NCI-H748 (cell line): ENCODE measurements at regions not wholly inside any gene's neighbourhood (a gene's known extent, or its start where the extent isn't known, plus 50 kb on each side); places are given as distances from the start of the nearest gene placed in this dataset.
"Not testable (repeated sequence)": the region's sequence is repeated elsewhere in the genome, so short reads cannot be mapped to it uniquely, and the experiment has no call there.

Source experiments
- DNase-seq: peaks from one replicate; lab custom pipeline; 2025; ENCODE audit not compliant: unreplicated experiment; lab: John Stamatoyannopoulos, UW

- DNase-seq, result no peak
Measured at GRCh38 chr1:95517506-95517905, 283.5 kb downstream of the RWDD3 start.

GRCh38 chr1:95518310-95518709 lies 284.3 kb downstream of the RWDD3 start:
- DNase-seq, result no peak

- DNase-seq, result no peak
Measured at GRCh38 chr1:95520390-95520789, 286.4 kb downstream of the RWDD3 start.

- no peak for DNase-seq
Measured at GRCh38 chr1:95532335-95532734, 298.3 kb downstream of the RWDD3 start.

GRCh38 chr1:95534985-95535384 lies 301.0 kb downstream of the RWDD3 start:
- DNase-seq, result no peak

- DNase-seq, result no peak
Measured at GRCh38 chr1:95535614-95536013, 301.6 kb downstream of the RWDD3 start.

- DNase-seq, result no peak
Measured at GRCh38 chr1:95536501-95536900, 302.5 kb downstream of the RWDD3 start.

- no peak for DNase-seq
Measured at GRCh38 chr1:95537176-95537575, 303.2 kb downstream of the RWDD3 start.

- not testable (repeated sequence) for DNase-seq
Measured at GRCh38 chr1:95538242-95538641, 304.2 kb downstream of the RWDD3 start.

GRCh38 chr1:95542936-95543335 lies 308.9 kb downstream of the RWDD3 start:
- no peak for DNase-seq

GRCh38 chr1:95547005-95547404 lies 313.0 kb downstream of the RWDD3 start:
- DNase-seq, result peak; percentile 40

GRCh38 chr1:95548211-95548610 lies 314.2 kb downstream of the RWDD3 start:
- no peak for DNase-seq

GRCh38 chr1:95551201-95551600 lies 317.2 kb downstream of the RWDD3 start:
- DNase-seq, result no peak

- DNase-seq, result no peak
Measured at GRCh38 chr1:95553595-95553994, 319.6 kb downstream of the RWDD3 start.

GRCh38 chr1:95554408-95554807 lies 320.4 kb downstream of the RWDD3 start:
- DNase-seq, result no peak

GRCh38 chr1:95558791-95559190 lies 324.8 kb downstream of the RWDD3 start:
- DNase-seq, result no peak

GRCh38 chr1:95561346-95561745 lies 327.3 kb downstream of the RWDD3 start:
- DNase-seq, result peak; percentile 26

- DNase-seq, result no peak
Measured at GRCh38 chr1:95562230-95562629, 328.2 kb downstream of the RWDD3 start.

- no peak for DNase-seq
Measured at GRCh38 chr1:95572002-95572401, 338.0 kb downstream of the RWDD3 start.

GRCh38 chr1:95572962-95573361 lies 339.0 kb downstream of the RWDD3 start:
- DNase-seq, result no peak

GRCh38 chr1:95575291-95575690 lies 341.3 kb downstream of the RWDD3 start:
- no peak for DNase-seq

GRCh38 chr1:95578462-95578861 lies 344.5 kb downstream of the RWDD3 start:
- DNase-seq, result no peak

GRCh38 chr1:95582191-95582590 lies 348.2 kb downstream of the RWDD3 start:
- peak; percentile 44 for DNase-seq

- DNase-seq, result no peak
Measured at GRCh38 chr1:95582746-95583145, 348.7 kb downstream of the RWDD3 start.
